Mesodermal cell (in vitro differentiated cells): ENCODE measurements at regions not wholly inside any gene's neighbourhood (a gene's known extent, or its start where the extent isn't known, plus 50 kb on each side); places are given as distances from the start of the nearest gene placed in this dataset.

ENCODE experiments used
- H3K27ac ChIP-seq: 2 replicates; pipeline ENCODE4 v1.7.0; 2013; ENCODE audit warnings: mild to moderate bottlenecking, low read depth, low read length, moderate library complexity; ENCODE audit not compliant: severe bottlenecking
- H3K36me3 ChIP-seq: 2 replicates; pipeline ENCODE4 v1.7.1; 2013; ENCODE audit warnings: mild to moderate bottlenecking, low read length, moderate library complexity; ENCODE audit not compliant: control insufficient read depth, insufficient read depth
- H3K4me1 ChIP-seq: one replicate; pipeline ENCODE4 v1.7.1; 2013; ENCODE audit warnings: mild to moderate bottlenecking, low read length; ENCODE audit not compliant: insufficient read depth, control insufficient read depth, poor library complexity, severe bottlenecking
- H3K4me3 ChIP-seq: 2 replicates; pipeline ENCODE4 v1.7.0; 2013; ENCODE audit warnings: low read length, control low read depth, mild to moderate bottlenecking; ENCODE audit not compliant: insufficient read depth, poor library complexity, severe bottlenecking; ENCODE audit errors: extremely low read depth
- H3K9me3 ChIP-seq: 2 replicates; pipeline ENCODE4 v1.7.1; 2013; ENCODE audit warnings: mild to moderate bottlenecking, low read length, moderate library complexity; ENCODE audit not compliant: control insufficient read depth
- WGBS, 2 experiments: methylation state at CpG; one replicate each; pipeline ENCODE4 v1.1.5; 2013; ENCODE audit warnings: missing lambda C conversion rate in 2 of 2; ENCODE audit not compliant: insufficient coverage in 2 of 2; 5-methylcytosine and 5-hydroxymethylcytosine counted together

DNA sequence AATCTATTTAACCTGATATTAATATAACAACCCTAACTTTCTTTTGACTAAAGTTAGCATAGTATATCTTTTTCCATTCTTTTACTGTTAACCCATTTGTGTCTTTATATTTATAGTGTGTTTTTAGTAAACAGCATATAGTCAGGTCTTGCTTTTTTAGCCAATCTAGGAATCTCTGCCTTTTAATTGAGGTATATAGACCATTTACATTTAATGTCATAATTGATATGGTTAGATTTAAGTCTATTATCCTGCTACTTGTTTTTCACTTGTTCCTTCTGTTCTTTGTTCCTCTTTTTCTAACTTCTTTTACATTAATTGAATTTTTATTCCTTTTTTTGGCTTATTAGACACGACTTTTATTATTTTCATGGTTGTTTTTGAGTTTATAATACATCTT is 174.4 kb downstream of the KCTD15 start:
- no peaks in the 10 kb centered on the region for H3K36me3 ChIP-seq
- no peaks in the 10 kb centered on the region for H3K4me1 ChIP-seq
- no CpG with 5 or more reads among the region's 1 CpG for WGBS, 2 experiments
- H3K27ac ChIP-seq: no peak overlapping the region
- no peak overlapping the region for H3K4me3 ChIP-seq
- peaks cover 7% of the 10 kb centered on the region for H3K9me3 ChIP-seq

DNA sequence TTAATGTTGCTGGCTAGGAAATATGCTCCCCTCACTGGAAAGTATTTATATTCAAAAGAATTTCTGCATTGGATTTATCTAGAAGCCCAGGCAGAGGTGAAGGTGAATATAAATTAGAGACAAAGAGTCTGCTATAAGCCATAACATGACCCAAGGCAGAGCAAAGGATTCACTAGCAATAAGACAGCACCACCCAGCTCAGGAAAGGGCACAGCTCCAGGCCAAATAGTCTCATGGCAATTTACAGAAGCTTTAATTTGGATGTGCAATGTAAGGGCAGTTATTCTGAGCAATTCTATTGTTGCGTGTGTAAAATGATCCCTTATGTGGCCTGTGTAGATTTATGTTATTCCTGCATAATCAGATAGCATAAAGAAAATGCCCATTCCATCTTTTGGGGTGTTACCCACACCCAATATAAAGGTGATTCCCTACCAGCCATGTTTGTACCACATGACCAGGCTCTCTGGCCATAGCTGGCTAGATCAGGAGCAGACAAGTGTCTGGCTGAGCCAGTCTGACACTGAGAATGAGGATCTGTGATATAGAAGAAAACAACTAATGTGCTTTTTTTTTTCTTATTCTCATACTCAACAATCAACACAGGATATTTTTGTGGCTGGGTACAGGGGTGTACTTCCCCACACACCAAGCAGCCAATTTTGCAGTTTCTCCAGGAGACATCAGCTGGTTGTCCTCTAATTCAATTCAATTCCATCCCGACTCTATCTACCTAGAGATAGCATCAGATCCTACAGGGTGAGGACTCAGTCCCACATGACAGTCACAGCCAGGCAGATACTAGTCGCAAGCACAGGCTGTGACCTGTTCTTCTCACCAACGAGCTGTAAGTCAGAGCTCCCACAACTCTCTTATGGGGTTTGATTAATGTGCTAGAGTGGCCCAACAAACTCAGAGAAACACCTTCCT is 181.4 kb downstream of the KCTD15 start:
- Histone ChIP-seq H3K36me3 (no peaks in the 10 kb centered on the region), H3K9me3 (peaks cover 3% of the 10 kb centered on the region), H3K27ac (no peak overlapping the region), H3K4me1 (no peaks in the 10 kb centered on the region), H3K4me3 (no peak overlapping the region)
- 100% methylated on average over 1 of the region's 4 CpGs; no CpG with 5 or more reads in 1 of the 2 experiments for WGBS, 2 experiments

DNA sequence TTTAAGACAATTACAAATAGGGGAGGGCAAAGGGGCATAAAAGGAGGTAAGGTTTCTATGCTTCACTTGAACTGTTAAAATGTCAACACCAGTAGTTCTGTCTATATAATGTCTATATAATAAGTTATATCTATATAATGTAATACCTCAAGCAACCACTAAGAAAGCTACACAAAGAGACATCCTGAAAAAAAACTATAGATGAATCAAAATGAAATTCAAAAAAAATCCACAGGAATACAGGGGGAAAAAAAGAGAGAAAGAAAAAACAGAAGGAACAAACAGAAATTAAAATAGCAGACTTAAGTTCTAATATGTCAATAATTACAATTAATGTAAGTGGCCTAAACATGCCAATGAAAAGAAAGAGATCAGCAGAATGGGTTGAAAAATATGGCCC is 186.0 kb downstream of the KCTD15 start:
- Histone ChIP-seq H3K9me3 (peaks cover 6% of the 10 kb centered on the region), H3K4me3 (no peak overlapping the region), H3K27ac (no peak overlapping the region), H3K4me1 (no peaks in the 10 kb centered on the region), H3K36me3 (no peaks in the 10 kb centered on the region)

DNA sequence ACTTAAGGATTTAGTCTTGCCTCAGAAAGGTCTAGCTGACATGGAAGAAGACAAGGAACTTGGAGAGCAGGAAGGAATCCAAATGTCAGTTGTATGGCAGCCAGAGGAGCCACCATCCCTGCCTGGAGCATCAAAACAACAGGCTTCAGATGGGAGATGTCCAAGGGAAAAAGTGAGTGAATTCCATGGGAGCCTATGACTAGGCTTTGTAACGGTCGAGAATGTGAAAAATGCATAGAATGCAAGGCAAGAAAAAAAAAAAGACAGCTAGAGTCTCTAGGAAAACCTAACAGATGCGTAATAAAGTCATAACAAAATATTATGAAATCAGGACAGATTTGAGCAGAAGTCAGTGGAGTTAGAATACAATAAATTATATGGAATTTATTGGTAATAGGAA is 183.7 kb upstream of the LSM14A start:
- Histone ChIP-seq H3K9me3 (peaks cover 11% of the 10 kb centered on the region), H3K36me3 (no peaks in the 10 kb centered on the region), H3K4me3 (no peak overlapping the region), H3K27ac (no peak overlapping the region), H3K4me1 (no peaks in the 10 kb centered on the region)
- WGBS, 2 experiments: 50 to 64% methylated on average over 1 to 2 of the region's 3 CpGs

DNA sequence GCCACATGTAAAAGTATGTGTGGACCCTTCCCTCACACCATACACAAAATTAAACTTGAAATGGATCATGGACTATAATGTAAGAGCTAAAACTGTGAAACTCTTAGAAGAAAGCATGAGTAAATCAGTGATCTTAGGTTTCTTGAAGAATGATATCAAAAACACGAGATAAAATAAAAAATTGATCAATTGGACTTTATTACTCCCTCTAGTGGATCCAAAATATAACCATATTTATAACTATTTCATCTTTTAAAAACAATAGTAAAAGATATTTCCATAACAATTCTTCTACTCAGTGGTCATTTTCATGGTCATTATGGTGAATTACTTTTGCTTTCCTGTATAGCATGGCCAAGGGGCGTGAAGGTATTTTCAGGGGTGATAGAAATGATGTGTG is 174.6 kb upstream of the LSM14A start:
- Histone ChIP-seq H3K36me3 (no peaks in the 10 kb centered on the region), H3K4me1 (no peaks in the 10 kb centered on the region), H3K27ac (no peak overlapping the region), H3K9me3 (no peaks in the 10 kb centered on the region), H3K4me3 (no peak overlapping the region)
- WGBS, 2 experiments: no CpG with 5 or more reads among the region's 2 CpGs

DNA sequence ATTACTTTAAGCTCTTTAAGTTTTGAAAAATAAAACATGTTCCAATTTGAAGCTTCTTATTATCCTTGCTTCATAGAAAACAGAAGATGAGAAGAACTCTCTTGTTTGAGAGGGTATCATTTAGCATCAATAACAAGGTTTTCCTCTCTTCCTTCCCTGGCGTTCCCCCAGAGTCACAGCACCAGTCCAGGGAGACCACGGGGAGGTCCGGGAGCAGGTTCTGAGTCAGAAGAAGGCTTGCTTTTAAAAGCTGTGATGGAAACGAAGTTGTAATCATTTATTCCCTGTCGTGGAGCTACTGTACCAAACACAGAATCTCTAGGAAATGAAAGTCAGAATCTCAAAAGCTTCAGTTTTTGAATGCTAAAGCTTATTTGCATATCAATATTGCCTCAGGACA is 174.0 kb upstream of the LSM14A start:
- Histone ChIP-seq H3K9me3 (no peaks in the 10 kb centered on the region), H3K36me3 (no peaks in the 10 kb centered on the region), H3K4me1 (no peaks in the 10 kb centered on the region), H3K27ac (no peak overlapping the region), H3K4me3 (no peak overlapping the region)
- WGBS, 2 experiments: 58 to 63% methylated on average over 3 to 4 of the region's 5 CpGs

DNA sequence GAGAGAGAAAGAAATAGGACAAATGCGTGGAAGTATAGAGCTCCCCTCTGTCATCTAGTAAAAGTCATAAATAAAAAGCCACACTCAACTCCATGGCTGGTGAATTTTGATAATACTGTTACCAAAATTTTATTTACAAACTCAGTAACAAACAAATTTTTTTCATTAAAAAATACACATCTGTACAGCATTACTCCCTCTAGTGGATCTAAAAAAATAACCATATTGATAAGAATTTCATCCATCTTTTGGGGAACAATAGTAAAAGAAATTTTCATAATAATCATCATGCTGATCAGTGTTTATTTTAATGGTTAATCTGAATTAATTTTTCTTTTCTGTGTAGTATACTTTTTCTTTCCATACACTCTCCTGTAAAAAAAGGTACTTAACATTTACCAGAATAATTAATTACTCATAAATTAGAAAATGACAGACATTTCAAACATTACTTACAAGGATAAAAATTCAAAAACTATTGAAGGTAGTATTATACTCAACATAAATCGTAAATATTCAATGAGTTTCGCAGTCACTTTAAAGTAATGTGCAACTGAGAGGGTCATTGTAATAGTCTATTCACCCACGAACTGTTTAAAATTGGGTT is 173.5 kb upstream of the LSM14A start:
- 93 to 100% methylated on average over 2 of the region's 4 CpGs for WGBS, 2 experiments
- Histone ChIP-seq H3K4me3 (no peak overlapping the region), H3K4me1 (no peaks in the 10 kb centered on the region), H3K36me3 (no peaks in the 10 kb centered on the region), H3K9me3 (no peaks in the 10 kb centered on the region), H3K27ac (no peak overlapping the region)

DNA sequence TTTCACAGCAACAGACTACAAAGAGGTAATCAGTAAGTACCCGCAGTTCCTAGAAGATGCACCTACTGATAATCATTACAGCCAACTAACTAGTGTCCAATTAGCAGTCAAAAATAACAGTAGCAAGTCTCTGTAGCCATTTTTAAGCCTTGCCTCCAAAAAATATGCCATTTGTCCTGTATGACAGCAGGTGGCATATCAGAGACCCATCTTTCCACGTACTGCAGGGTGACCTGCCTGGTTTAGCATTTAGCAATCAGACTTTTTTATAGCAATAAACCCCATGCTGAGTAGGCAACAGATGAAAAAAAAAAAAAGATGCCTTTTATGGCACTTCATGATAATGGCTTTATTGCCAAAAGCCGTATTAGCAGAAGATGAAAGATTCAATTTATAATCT is 155.3 kb upstream of the LSM14A start:
- Histone ChIP-seq H3K36me3 (no peaks in the 10 kb centered on the region), H3K4me3 (no peak overlapping the region), H3K27ac (no peak overlapping the region), H3K4me1 (no peaks in the 10 kb centered on the region), H3K9me3 (peaks cover 12% of the 10 kb centered on the region)
- WGBS, 2 experiments: 86 to 95% methylated on average over 2 to 3 of the region's 3 CpGs

DNA sequence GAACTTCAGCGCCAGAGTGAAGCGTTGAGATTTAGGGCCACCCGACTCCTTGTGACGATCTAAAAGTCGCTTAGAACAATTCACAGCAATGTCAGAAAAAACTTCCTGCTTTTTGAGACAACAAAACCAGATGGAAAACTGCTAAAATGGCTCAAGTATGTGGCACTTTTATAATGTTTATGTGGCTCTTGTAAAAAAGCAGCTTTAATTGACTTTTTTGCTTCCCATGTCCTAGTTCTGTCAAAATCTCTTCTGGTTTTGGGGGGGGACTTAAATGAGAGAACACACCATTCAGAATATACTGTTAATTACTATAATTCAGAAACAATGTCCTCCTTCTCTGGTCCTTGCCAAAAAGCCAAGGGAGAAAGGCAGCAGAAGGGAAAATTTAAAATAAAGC is 154.7 kb upstream of the LSM14A start:
- WGBS, 2 experiments: 90% methylated on average over 5 of the region's 5 CpGs
- no peak overlapping the region for H3K27ac ChIP-seq
- peaks cover 11% of the 10 kb centered on the region for H3K9me3 ChIP-seq
- no peaks in the 10 kb centered on the region for H3K4me1 ChIP-seq
- no peaks in the 10 kb centered on the region for H3K36me3 ChIP-seq
- no peak overlapping the region for H3K4me3 ChIP-seq

DNA sequence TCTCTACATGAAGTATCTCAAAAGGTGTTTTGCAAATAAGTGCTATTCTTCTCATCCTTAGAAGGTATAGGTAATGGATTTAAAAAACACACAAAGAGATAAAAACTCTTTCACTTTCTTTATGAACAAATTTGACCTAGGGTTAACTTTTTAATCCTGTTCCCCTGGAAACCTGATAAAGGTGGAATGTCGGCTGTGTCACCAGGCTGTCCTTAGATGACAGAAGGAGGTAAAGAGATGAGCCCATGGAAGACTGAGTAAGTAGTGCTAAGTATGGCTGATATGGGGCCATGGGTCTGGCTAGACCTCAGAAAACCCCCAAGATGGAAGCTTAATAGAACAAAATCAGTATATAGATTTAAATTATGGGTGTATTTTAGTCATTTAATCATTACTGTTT is 153.8 kb upstream of the LSM14A start:
- Histone ChIP-seq H3K9me3 (peaks cover 20% of the 10 kb centered on the region), H3K4me3 (no peak overlapping the region), H3K36me3 (no peaks in the 10 kb centered on the region), H3K4me1 (no peaks in the 10 kb centered on the region), H3K27ac (no peak overlapping the region)
- 78% methylated on average over 1 of the region's 1 CpG; no CpG with 5 or more reads in 1 of the 2 experiments for WGBS, 2 experiments

DNA sequence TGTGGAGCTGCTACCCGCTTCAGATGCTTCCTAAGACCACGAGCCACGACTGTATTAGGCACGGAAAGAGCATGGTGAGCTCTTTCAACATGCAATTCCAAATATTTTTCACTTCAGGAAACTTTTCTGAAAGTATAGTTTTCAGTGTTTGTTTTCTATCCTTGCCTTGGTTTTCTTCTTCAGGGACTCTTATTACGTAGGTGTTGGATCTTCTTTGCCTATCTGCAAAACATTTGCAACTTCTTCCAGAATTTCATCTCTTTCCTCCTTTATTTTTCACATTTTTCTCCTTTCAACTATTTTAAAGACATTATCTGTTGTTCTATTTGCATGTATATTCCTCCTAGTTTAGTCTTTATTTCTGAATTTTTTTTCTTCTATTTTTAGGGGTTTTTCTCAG is 148.9 kb upstream of the LSM14A start:
- Histone ChIP-seq H3K4me1 (no peaks in the 10 kb centered on the region), H3K36me3 (no peaks in the 10 kb centered on the region), H3K9me3 (peaks cover 13% of the 10 kb centered on the region), H3K4me3 (no peak overlapping the region), H3K27ac (no peak overlapping the region)
- 85% methylated on average over 5 of the region's 5 CpGs; no CpG with 5 or more reads in 1 of the 2 experiments for WGBS, 2 experiments
